ENCODE measurements at regions not wholly inside any gene's neighbourhood (a gene's known extent, or its start where the extent isn't known, plus 50 kb on each side); places are given as distances from the start of the nearest gene placed in this dataset.

- no peak for DNase-seq (ENCODE audit: low read depth)
Measured at GRCh38 chr5:143664623-143665022, 147.3 kb upstream of the HMHB1 start.

GRCh38 chr5:143663872-143664271, 148.1 kb upstream of the HMHB1 start:
- no peak for DNase-seq (ENCODE audit: low read depth)

- no peak for DNase-seq (ENCODE audit: low read depth)
Measured at GRCh38 chr5:143662020-143662419, 149.9 kb upstream of the HMHB1 start.

- no peak for DNase-seq (ENCODE audit: low read depth)
Measured at GRCh38 chr5:143660625-143661024, 151.3 kb upstream of the HMHB1 start.

GRCh38 chr5:143659599-143660238, 152.2 kb upstream of the HMHB1 start:
- no peak for DNase-seq (ENCODE audit: low read depth)

- no peak for DNase-seq (ENCODE audit: low read depth)
Measured at GRCh38 chr5:143658956-143659355, 153.0 kb upstream of the HMHB1 start.

- DNase-seq (ENCODE audit: low read depth): no peak
Measured at GRCh38 chr5:143657647-143658285, 154.2 kb upstream of the HMHB1 start.

- DNase-seq (ENCODE audit: low read depth): no peak
Measured at GRCh38 chr5:143653766-143654282, 158.1 kb upstream of the HMHB1 start.

GRCh38 chr5:143653256-143653655, 158.7 kb upstream of the HMHB1 start:
- no peak for DNase-seq (ENCODE audit: low read depth)

GRCh38 chr5:143652108-143652700, 159.8 kb upstream of the HMHB1 start:
- DNase-seq (ENCODE audit: low read depth): no peak

GRCh38 chr5:143649937-143650621, 161.9 kb upstream of the HMHB1 start:
- no peak for DNase-seq (ENCODE audit: low read depth)

GRCh38 chr5:143648696-143649095, 163.3 kb upstream of the HMHB1 start:
- no peak for DNase-seq (ENCODE audit: low read depth)

GRCh38 chr5:143646961-143647360, 165.0 kb upstream of the HMHB1 start:
- DNase-seq (ENCODE audit: low read depth): no peak

GRCh38 chr5:143645356-143645755, 166.6 kb upstream of the HMHB1 start:
- DNase-seq (ENCODE audit: low read depth): no peak

- DNase-seq (ENCODE audit: low read depth): no peak
Measured at GRCh38 chr5:143644727-143645126, 167.2 kb upstream of the HMHB1 start.

- DNase-seq (ENCODE audit: low read depth): no peak
Measured at GRCh38 chr5:143642791-143643190, 169.2 kb upstream of the HMHB1 start.

- DNase-seq (ENCODE audit: low read depth): no peak
Measured at GRCh38 chr5:143641549-143642355, 170.2 kb upstream of the HMHB1 start.

- no peak for DNase-seq (ENCODE audit: low read depth)
Measured at GRCh38 chr5:143638654-143639053, 173.3 kb upstream of the HMHB1 start.

GRCh38 chr5:143636931-143637528, 174.9 kb upstream of the HMHB1 start:
- DNase-seq (ENCODE audit: low read depth): no peak

GRCh38 chr5:143635888-143636287, 176.1 kb upstream of the HMHB1 start:
- DNase-seq (ENCODE audit: low read depth): no peak

- no peak for DNase-seq (ENCODE audit: low read depth)
Measured at GRCh38 chr5:143635146-143635752, 176.7 kb upstream of the HMHB1 start.
